GM12891 (cell line): ENCODE measurements at regions not wholly inside any gene's neighbourhood (a gene's known extent, or its start where the extent isn't known, plus 50 kb on each side); places are given as distances from the start of the nearest gene placed in this dataset.

Experiments used
- POLR2A ChIP-seq: IDR thresholded peaks from 2 replicates; pipeline ENCODE4 v1.6.1; 2011; ENCODE audit warnings: low read depth, low read length, control low read depth
- TAF1 ChIP-seq: IDR thresholded peaks from 2 replicates; pipeline ENCODE4 v1.6.1; 2011; ENCODE audit warnings: low read depth, low read length, control low read depth

GRCh38 chr5:8213701-8214240, 344.8 kb downstream of the MTRR start:
- TF ChIP-seq POLR2A: no peak
- TF ChIP-seq TAF1: no peak
